GM19240 (cell line): ENCODE measurements at regions not wholly inside any gene's neighbourhood (a gene's known extent, or its start where the extent isn't known, plus 50 kb on each side); places are given as distances from the start of the nearest gene placed in this dataset.

Source experiments
- DNase-seq: peaks from one replicate; pipeline ENCODE4 v3.0.0; 2011; ENCODE audit warnings: low spot score; ENCODE audit not compliant: insufficient read length

- DNase-seq, result no peak
Measured at GRCh38 chr2:15792331-15792730, 148.0 kb upstream of the MYCN start.

GRCh38 chr2:15793078-15793913 is 147.1 kb upstream of the MYCN start:
- no peak for DNase-seq

GRCh38 chr2:15793978-15794377 is 146.4 kb upstream of the MYCN start:
- DNase-seq, result no peak

- DNase-seq, result no peak
Measured at GRCh38 chr2:15794608-15795134, 145.7 kb upstream of the MYCN start.

GRCh38 chr2:15795426-15795825 is 144.9 kb upstream of the MYCN start:
- no peak for DNase-seq

DNA sequence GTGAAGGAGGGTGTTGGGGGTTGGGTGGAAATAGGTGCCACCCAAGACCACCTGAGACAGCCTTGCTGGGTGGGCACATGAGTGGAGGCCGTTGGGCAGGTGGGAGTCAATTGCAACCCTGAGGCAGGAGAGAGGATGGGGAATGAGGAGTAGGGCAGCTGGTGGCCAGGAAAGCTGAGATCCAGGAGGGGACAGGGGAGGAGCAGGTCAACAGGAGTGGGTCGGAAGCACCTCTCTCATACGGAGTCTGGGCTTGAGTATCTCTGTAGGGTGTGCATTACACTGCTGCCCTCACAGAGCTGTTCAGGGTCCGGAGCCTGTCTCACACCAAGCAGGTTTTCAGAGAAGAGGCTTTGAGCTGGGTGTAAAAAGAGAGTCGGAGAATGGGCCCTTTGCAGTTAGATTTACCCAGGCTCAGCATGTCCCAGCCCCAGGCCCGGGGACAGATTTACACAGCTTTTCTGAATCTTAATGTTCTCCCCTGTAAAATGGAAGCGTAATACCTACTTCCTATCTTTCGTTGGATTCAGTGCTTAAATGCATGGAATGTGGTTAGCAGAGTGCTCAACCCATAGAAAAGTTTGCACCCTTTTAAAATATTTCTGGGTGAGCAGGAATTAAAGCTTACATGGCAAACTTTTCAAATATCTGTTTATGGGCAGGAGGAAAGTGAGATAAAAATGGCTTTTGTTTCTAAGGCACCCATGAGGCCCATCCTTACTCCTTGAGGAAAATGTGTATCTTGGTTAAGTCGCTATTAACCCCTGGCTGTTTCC is 144.0 kb upstream of the MYCN start:
- DNase-seq, result no peak

DNA sequence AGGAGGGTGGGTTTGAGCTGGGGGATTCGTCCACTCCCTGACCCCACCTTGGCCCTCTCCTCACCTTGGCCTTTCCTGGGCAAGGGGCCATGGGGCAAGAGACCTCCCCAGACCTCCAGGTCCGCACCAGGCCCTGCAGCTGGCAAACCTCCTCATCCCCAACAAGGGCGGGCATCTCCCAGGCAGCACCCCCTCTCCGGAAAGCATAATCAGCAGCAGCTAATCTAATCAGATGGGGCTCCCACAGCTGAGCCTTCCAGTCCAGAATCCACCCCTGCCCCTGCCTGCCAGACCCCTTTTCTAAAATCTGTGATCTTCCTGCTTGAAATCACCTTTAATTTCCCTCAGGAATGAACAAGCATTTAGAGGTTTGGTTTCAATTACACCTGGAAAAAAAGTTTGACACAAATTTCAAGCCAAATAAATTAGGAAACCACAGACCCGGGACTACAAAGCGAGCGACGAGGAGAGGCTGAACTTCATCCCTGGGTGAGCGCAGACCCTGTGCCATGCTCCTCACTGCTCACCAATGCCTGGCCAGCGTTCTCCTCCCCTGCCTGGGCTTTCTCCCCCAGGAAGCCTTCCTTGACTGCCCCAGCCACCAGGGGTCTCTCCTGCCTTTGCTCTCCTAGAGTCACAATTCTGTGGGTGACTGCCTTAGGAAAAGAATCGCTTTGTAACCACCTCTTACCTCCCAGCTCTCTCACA is 143.0 kb upstream of the MYCN start:
- DNase-seq, result no peak

DNA sequence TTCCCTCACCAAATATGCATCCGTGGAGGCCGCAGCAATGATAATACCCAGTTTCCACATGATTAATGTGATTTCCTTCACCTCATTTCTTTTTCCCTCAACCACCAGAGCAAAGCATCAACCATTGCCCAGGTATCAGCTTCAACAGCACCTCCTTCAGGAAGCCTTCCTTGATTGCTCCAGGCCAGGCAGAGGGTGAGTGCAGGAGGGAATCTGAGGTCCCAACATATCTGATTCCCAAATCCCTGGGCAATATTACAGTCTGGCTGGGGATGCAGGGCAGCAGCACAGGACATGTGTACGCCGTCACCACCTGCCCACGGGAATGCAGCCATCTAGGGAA is 142.4 kb upstream of the MYCN start:
- DNase-seq, result no peak

DNA sequence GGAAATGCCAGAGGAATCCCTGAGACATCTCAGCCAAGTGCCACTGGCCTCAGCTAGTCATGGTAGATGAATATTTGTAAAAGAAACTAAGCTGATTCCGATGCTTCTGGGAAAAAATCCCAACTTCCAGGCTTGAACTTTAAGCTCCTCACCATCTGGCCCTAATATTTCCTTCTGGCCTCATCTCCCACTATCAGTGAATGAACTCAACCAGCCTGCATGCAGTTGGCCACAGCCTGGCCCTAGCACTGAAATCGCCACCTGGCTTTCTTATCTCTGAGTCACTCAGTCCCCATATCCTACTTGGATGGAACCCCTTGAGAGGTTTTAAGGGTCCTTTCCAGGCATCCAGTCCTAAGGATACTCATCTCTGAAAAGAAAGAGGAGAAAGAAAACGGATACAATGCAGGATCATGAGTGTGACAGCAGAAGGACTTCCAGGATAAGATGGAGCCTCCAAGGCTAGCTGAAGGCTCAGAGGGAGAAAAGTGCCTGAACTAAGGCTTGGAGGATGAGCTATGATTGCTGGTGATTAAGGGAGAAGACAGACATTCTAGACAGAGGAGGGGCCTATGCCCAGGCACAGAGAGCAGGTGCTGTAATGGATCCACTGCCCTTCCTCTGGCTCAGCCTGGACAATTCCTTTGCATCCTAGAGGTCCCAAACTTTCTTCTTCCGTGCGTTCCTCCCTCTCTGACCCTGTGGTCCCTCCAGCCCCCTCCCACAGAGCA is 141.5 kb upstream of the MYCN start:
- no peak for DNase-seq

DNA sequence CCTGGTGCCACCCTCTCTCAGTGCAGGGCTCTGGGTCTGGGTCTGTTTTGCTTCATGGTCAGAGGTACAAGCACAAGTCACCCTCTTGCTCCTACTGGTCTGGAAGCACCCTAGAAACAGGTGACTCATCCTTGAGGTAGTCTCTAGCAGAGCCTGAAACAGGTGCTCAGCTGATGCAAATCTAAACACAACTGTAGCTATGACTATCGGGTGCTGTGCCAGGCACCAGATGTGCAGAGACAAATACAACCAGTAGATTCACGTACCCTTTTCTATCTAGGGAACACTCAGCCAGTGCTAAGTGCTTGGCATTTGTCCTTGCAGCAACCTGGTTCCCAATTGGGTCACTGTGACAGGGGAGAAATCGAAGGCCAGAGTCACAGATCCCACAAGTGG is 140.9 kb upstream of the MYCN start:
- DNase-seq, result no peak

GRCh38 chr2:15800495-15801329 is 139.6 kb upstream of the MYCN start:
- DNase-seq, result no peak

DNA sequence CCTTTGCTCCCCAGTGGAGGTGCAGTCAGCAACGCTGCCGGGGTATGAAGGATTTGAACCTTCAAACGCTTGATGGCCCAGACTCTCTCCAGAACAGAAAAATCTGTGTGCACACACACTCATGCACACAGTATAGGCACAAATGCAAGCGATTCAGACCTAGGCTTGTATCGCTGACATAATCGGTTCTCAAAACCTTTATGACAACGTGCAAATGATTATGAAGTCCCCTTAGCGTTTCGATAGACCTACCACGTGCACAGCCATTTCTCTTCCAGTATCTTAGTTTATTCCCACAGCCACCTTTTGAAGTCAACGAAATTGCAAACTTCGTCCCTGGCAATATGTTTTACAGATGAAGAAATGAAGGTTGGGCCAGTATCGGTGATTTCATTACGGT is 138.9 kb upstream of the MYCN start:
- DNase-seq, result no peak

DNA sequence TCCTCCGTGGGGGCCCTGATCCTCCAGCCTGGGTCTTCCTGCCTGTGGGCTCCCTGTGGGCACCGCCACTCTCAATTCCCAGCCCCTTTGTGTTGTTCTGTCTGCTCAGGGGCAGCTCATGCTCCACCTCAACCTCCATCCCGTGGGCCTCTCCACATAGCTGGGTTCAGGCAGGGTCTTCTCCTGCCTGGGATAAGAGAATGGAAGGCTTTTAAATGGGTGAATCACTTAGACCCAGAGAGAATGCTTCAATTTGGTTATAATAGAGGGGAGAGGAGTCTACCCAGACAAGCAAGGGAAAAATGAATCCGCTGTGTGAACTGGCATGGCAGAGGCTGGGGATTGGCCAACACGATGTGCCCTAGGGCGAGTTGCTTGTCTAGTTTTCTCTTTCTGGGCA is 138.4 kb upstream of the MYCN start:
- no peak for DNase-seq

- no peak for DNase-seq
Measured at GRCh38 chr2:15802657-15803542, 137.4 kb upstream of the MYCN start.

DNA sequence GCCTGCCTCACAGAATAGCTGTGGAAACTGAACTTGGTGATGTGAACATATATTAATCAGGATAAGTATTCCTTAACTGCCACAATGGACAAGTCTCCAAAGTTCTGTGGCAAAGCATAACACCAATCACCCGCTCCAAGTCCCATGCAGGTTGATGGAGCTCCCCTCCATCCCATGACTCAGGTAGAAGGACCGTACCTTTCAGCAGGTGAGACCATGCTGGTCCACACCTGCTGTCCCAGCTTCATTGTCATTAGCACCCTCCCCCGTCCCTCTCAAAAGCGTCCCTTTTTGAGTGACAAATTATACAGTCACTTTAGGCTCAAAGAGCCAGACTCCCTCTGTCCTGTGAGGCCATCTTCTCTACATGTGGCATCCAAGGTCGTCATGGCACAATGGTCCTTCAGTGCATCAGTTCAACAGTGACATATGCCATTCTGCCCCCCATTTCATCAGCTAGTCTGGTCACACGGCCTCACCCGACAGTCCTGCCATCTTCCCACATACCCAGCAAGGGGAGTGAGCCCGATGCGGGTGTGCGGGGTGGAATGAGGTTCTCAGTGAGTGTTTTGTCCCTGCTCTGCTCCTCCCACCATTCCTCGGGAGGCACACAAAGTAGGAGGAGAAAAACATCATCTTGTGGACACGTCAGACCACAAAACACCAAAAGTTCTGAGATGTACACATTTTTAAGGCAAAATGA is 136.7 kb upstream of the MYCN start:
- no peak for DNase-seq

GRCh38 chr2:15804246-15804619 is 136.1 kb upstream of the MYCN start:
- DNase-seq, result no peak

DNA sequence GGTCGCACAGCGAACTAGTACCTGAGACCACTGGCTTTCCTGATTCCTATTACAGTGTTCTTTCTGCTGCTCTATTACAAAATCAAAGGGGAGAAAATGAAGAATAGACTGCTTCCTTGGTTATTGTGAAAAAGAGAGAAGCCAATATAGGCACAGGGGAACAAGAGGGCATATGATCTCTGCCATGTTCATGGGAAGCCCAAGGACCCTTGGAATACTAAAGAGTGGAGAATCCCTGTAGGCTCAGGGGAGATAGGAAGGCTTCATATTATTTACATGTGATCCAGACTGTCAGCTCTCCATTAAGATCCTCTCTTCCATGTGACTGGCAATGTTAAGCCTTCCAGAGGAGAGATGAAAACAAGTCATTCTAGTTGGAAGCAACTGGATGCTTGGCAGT is 135.7 kb upstream of the MYCN start:
- DNase-seq, result no peak

DNA sequence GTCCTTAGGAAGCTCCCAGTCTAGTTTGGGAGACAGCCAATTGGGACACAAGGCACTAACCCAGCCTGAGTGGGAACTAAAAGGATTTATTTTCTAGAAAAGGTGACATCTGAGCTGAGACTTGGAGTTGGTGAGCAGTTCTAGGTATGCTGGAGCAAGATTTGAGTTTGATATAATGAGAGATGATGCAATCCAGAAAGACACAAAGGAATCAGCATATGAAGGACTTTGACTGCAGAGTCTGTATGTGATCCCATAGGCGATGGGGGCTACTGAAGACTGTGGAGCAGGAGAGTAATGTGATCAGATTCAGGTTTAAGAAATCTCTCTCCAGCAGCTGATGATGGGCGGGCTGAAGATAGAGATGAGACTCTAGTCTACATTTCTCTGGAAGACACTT is 135.1 kb upstream of the MYCN start:
- no peak for DNase-seq

- DNase-seq, result no peak
Measured at GRCh38 chr2:15805772-15806171, 134.6 kb upstream of the MYCN start.
